Right lung (tissue), 2 donors: ENCODE measurements at regions not wholly inside any gene's neighbourhood (a gene's known extent, or its start where the extent isn't known, plus 50 kb on each side); places are given as distances from the start of the nearest gene placed in this dataset.

ENCODE experiments used
- DNase-seq, 2 donors: peaks; one replicate each; pipeline ENCODE4 v3.0.0-alpha.2; 2013

GRCh38 chrX:5082705-5083104 lies 1146.0 kb downstream of the NLGN4X start:
- no peak for DNase-seq

DNA sequence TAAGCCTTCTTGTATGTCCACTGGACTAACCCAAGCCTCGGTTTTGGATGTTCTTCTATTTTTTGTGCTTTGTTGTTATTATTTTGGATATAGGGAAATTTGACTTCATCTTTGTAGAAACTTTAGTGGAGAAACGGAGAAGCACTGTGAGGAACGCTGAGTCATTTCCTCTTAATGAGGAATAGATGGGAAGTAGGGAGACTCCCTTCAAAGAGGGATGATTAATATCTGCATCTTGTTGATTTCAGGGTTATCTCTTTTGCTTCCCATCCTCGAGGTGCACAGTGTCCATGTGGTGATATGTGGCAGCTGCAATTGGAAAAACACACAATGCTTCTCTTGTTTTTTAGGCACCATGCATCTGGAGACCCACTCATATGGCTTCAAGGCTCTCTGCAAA lies 1147.9 kb downstream of the NLGN4X start:
- no peak for DNase-seq

- DNase-seq = no peak
These were observed 1160.1 kb downstream of the NLGN4X start for GRCh38 chrX:5068550-5068949.

- no peak for DNase-seq
These were observed 1170.9 kb downstream of the NLGN4X start for GRCh38 chrX:5057786-5058185.

DNA sequence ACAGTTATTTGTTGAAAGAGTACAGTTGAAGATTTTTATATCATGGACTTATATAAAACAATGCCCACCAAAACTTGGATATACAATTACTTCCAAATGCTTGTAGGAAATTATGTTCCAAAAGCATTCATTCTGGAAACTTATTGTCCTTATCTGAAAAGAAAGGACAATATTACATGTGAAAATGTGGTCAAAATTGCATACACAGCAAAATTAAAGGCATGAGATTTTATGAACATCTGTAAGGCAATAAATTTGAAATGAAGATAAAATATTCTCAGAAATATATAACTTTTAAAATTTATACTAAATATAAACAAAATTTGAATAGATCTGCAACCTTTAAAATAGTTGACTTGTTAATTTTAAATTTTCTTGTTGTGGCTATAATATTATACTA lies 1173.8 kb downstream of the NLGN4X start:
- DNase-seq = no peak

- no peak for DNase-seq
These were observed 1176.7 kb downstream of the NLGN4X start for GRCh38 chrX:5051831-5052491.

DNA sequence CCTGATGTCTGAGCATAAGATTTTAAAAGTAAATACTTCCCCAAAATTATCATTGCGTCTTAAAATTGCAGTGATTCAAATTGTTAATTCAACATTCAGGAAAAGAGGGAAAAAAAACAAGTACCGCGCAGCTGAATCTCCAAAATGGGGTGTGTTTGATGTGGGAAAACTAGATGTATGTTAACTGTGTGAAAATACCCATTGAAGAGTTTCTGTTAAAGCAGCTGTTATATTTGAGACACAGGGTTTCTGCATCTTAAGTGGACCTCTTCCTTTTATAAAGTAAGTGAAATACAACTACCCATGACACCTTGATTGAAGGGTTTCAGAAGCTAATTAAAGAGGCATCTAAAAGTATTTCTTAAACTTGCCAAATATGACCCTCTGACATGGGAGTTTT lies 1186.1 kb downstream of the NLGN4X start:
- DNase-seq = no peak

DNA sequence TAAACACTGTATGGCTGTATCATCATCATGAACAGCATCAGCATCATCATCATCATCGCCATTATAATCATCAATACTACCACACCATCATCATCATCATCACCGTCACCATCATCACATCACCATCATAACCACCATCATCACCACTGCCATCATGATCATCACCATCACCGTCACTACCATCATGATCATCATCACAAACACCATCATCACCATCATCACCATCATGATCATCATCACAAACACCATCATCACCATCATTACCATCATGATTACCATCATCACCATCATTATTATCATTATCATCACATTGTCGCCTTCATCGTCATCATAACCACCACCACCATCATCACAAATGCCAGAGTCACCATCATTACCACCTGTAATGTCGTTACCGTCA lies 1196.9 kb downstream of the NLGN4X start:
- no peak for DNase-seq

DNA sequence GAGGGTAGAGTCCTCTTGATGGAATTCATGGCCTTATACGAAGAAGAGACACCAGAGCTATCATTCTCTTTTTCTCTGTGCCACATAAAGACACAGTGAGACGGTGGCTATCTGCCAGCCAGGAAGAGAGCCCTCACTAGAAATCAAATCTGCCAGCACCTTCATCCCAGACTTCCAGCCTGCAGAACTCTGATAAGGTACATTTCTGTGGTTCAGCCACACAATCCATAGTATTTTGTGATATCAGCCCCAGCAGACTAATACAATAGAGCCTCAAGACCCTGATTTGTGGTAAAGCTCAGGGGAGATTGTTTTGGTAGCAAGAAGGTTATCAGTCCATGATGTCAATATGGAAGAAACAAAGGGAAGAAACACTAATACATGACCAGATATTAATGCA lies 1213.2 kb downstream of the NLGN4X start:
- no peak for DNase-seq

- DNase-seq = no peak
These were observed 1233.8 kb downstream of the NLGN4X start for GRCh38 chrX:4994855-4995254.

- no peak for DNase-seq
These were observed 1250.1 kb downstream of the NLGN4X start for GRCh38 chrX:4978613-4979012.

DNA sequence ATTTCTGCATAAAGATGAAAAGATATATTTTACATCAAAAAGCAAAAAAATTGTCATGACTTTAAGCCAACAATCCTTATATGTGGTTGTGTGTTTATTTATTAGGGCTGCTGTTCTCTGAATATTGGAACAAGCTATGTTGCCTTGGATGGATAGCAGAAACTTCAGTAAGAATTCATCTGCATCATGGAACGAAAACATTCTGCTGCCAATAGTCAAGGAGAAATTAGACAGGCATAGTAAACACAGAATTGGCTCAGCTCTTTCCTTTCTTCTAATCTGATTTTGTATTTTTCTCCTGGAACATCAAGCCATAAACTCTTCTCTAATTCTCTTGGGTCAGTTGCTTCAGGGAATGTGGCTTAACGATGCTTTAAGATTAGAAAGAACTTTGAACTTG lies 1257.0 kb downstream of the NLGN4X start:
- DNase-seq = no peak

GRCh38 chrX:4964112-4964511 lies 1250.7 kb upstream of the PRKX start:
- no peak for DNase-seq

- DNase-seq = no peak
These were observed 1250.0 kb upstream of the PRKX start for GRCh38 chrX:4963432-4963831.

DNA sequence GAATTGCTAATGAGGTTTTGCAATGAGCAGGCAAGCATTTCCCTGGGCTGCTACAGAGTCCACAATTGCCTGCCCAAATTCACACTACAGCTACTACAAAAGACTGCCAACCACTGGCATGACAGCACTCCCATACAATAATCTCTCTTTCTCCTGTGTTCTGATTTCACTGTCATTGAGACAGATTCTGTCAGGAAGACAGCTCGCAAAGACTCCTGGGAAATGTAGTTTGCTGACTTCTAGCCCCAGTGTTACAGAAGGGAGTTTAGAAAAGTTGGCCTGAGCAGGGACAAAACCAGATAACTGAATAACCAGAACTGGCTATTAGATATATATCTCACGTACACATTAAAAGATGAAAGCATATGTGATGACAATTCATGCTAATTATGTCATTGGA lies 1231.3 kb upstream of the PRKX start:
- no peak for DNase-seq

DNA sequence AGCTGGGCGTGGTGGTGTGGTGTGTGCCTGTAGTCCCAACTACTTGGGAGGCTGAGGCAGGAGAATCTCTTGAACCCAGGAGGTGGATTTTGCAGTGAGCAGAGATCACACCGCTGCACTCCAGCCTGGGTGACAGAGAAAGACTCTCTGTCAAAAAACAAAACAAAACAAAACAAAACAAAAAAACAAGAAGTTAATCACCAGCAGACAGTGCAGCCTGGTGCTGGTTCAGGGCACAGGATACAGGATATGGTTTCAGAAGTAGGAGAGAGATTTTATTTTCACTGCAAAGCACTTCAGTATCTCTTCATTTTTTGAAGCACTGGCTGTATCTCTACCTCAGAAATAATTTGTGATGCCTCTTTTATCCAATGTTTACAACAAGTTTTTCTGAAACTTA lies 1222.9 kb upstream of the PRKX start:
- DNase-seq = no peak

- DNase-seq = no peak
These were observed 1222.4 kb upstream of the PRKX start for GRCh38 chrX:4935846-4936245.

- DNase-seq = no peak
These were observed 1222.0 kb upstream of the PRKX start for GRCh38 chrX:4935401-4935800.

GRCh38 chrX:4932790-4933189 lies 1219.3 kb upstream of the PRKX start:
- no peak for DNase-seq

- DNase-seq = no peak
These were observed 1217.0 kb upstream of the PRKX start for GRCh38 chrX:4930426-4930825.

GRCh38 chrX:4925911-4926310 lies 1212.5 kb upstream of the PRKX start:
- no peak for DNase-seq

- DNase-seq = no peak
These were observed 1195.9 kb upstream of the PRKX start for GRCh38 chrX:4909348-4909747.

GRCh38 chrX:4905576-4905975 lies 1192.1 kb upstream of the PRKX start:
- DNase-seq = no peak

GRCh38 chrX:4881277-4881676 lies 1167.8 kb upstream of the PRKX start:
- no peak for DNase-seq

DNA sequence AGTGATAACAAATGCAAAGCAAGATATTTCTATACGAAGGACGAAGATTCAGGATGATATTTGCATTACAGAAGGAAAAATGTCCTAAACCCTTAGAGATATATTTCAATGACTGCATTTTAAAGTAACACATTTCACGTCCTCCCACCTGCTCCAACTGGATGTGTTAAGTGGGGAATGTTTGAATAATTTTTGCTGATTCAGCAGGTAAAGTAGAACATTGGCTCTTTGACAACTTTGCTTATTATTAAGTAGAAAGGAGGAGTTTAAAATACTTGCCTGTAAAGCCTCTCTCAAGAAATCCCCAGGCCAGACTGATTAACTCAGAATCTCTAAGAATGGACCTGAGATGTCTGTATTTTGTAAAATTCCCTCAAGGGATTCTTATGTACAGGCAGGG lies 1165.2 kb upstream of the PRKX start:
- no peak for DNase-seq
